K562 (cell line): ENCODE measurements at regions not wholly inside any gene's neighbourhood (a gene's known extent, or its start where the extent isn't known, plus 50 kb on each side); places are given as distances from the start of the nearest gene placed in this dataset.
A peak's percentile ranks its signal among the peaks of the same experiment; 100 is the strongest.
"Not testable (repeated sequence)": the region's sequence is repeated elsewhere in the genome, so short reads cannot be mapped to it uniquely, and the experiment has no call there.

Source experiments
- ATAC-seq: fragments of 200-7000 bp; cut with Tn5 transposase; 3 replicates; pipeline ENCODE4 v1.9.1; 2020; ENCODE audit warnings: moderate library complexity
- BruUV-seq: library from RNA; stranded (reverse); fragments of 400-500 nt; replicated peaks from 2 replicates; lab custom pipeline; 2021; lab: Mats Ljungman, UMichigan
- CTCF ChIA-PET: fragments of 300-600 bp; formaldehyde crosslinking; extraction: SDS; loops from one replicate; lab custom pipeline; 2021; ENCODE audit warnings: low intra/inter-chr PET ratio; lab: Yijun Ruan, JAX
- POLR2A ChIA-PET: fragments of 300-600, 350-650 bp; sonication (Branson Sonifier 250); formaldehyde crosslinking; extraction: SDS; loops from one replicate; lab custom pipeline; 2021; ENCODE audit warnings: antibody characterized with exemption, inconsistent platforms; lab: Yijun Ruan, JAX
- DNase-seq, 4 experiments: peaks; one replicate each; pipeline versions ENCODE4 v3.0.0 to v3.0.0-alpha.2; 2011 to 2018; ENCODE audit warnings: low spot score in 3 of 4, mixed read lengths in 3 of 4; ENCODE audit errors: extremely low read depth in 1 of 4
- FAIRE-seq: peaks from 2 replicates; lab custom pipeline; 2011; peaks lifted over from hg19 to GRCh38; lab: Jason Lieb, UNC
- H2AFZ ChIP-seq: 2 replicates; pipeline ENCODE4 v1.6.0; 2011; ENCODE audit warnings: low read depth, low read length, control low read depth, inconsistent platforms
- H3K27ac ChIP-seq: fragments of 200-600 bp; 3 replicates; pipeline ENCODE4 v1.8.0; 2011; ENCODE audit warnings: low read depth, mild to moderate bottlenecking, control low read depth, inconsistent platforms, low read length, moderate library complexity, mixed read lengths; ENCODE audit errors: extremely low read depth
- H3K27me3 ChIP-seq, 2 experiments: fragments of 300-600 bp in 1 of 2; 2 replicates in 1 of 2; 3 replicates in 1 of 2; pipeline versions ENCODE4 v1.6.0 to v1.8.0; 2011; ENCODE audit warnings: inconsistent platforms in 2 of 2, low read length in 2 of 2, mild to moderate bottlenecking in 1 of 2, mixed read lengths in 1 of 2, moderate library complexity in 1 of 2; ENCODE audit not compliant: control insufficient read depth in 2 of 2, insufficient read depth in 2 of 2
- H3K36me3 ChIP-seq: fragments of 300-600 bp; 3 replicates; pipeline ENCODE4 v1.8.0; 2011; ENCODE audit warnings: mild to moderate bottlenecking, low read length, inconsistent platforms; ENCODE audit not compliant: control insufficient read depth, insufficient read depth
- H3K4me1 ChIP-seq, 2 experiments: fragments of 200-600 bp in 1 of 2; replicated peaks in 1 of 2; 2 replicates in 1 of 2; 3 replicates in 1 of 2; pipeline versions ENCODE4 v1.5.1 to v1.8.0; 2011; ENCODE audit warnings: inconsistent platforms in 2 of 2, low read length in 2 of 2, mild to moderate bottlenecking in 1 of 2, mixed read lengths in 1 of 2, moderate library complexity in 1 of 2; ENCODE audit not compliant: control insufficient read depth in 2 of 2, insufficient read depth in 2 of 2
- H3K4me2 ChIP-seq: 2 replicates; pipeline ENCODE4 v1.6.1; 2011; ENCODE audit warnings: low read length, control low read depth, inconsistent platforms, mixed read lengths; ENCODE audit not compliant: insufficient read depth
- H3K4me3 ChIP-seq: fragments of 200-600 bp; sonication (generic), shearing (Covaris generic); 2 replicates; pipeline ENCODE4 v1.5.1; 2016; ENCODE audit warnings: control low read depth, inconsistent platforms
- H3K79me2 ChIP-seq: fragments of 200-600 bp; 3 replicates; pipeline ENCODE4 v1.8.0; 2011; ENCODE audit warnings: low read length, inconsistent platforms; ENCODE audit not compliant: control insufficient read depth, insufficient read depth
- H3K9ac ChIP-seq, 2 experiments: 2 replicates each; pipeline versions ENCODE4 v1.6.0 to v1.6.1; 2011; ENCODE audit warnings: low read depth in 2 of 2, low read length in 2 of 2, control low read depth in 1 of 2, inconsistent platforms in 1 of 2, mild to moderate bottlenecking in 1 of 2, mixed read lengths in 1 of 2; ENCODE audit not compliant: insufficient read depth in 1 of 2
- H3K9me1 ChIP-seq: one replicate; pipeline ENCODE4 v1.6.0; 2011; ENCODE audit warnings: inconsistent platforms, mild to moderate bottlenecking, low read length, moderate library complexity; ENCODE audit not compliant: control insufficient read depth, insufficient read depth
- H3K9me3 ChIP-seq: replicated peaks from 2 replicates; pipeline ENCODE4 v1.5.1; 2011; ENCODE audit warnings: low read depth, low read length, inconsistent platforms; ENCODE audit not compliant: control insufficient read depth, insufficient read depth
- H4K20me1 ChIP-seq: replicated peaks from 2 replicates; pipeline ENCODE4 v1.6.1; 2011; ENCODE audit warnings: low read length, inconsistent platforms, mixed read lengths; ENCODE audit not compliant: control insufficient read depth, insufficient read depth
- ARID1B ChIP-seq: fragments of 450-650 bp; IDR thresholded peaks from 2 replicates; pipeline ENCODE4 v1.6.1; 2016; ENCODE audit warnings: antibody characterized with exemption, mild to moderate bottlenecking, inconsistent platforms
- CBFA2T3 ChIP-seq: fragments of 450-650 bp; IDR thresholded peaks from 2 replicates; pipeline ENCODE4 v1.6.1; 2017
- NR2C1 ChIP-seq, 2 experiments: fragments of 450-650 bp; IDR thresholded peaks; 2 replicates each; pipeline ENCODE4 v1.6.1; 2017; ENCODE audit warnings: mild to moderate bottlenecking in 2 of 2, antibody characterized with exemption in 1 of 2, inconsistent platforms in 1 of 2, missing compliant biosample characterization in 1 of 2, missing genetic modification characterization in 1 of 2
- TAL1 ChIP-seq: fragments of 450-650 bp; IDR thresholded peaks from 2 replicates; pipeline ENCODE4 v1.6.1; 2016; ENCODE audit warnings: mild to moderate bottlenecking
- WGBS: fragments of 100-300 bp; shearing (Covaris generic); methylation state at CpG from one replicate; pipeline ENCODE4 v1.1.6; 2016; ENCODE audit warnings: low coverage, mixed read lengths; ENCODE audit not compliant: insufficient coverage; ENCODE audit errors: missing lambda C conversion rate; 5-methylcytosine and 5-hydroxymethylcytosine counted together
- in situ Hi-C: fragments of 300-500 bp; cut with MboI; formaldehyde crosslinking; loops from 4 replicates; pipeline ENCODE4 v1.15.0; 2018; ENCODE audit warnings: inconsistent platforms, mixed read lengths
- intact Hi-C: fragments of 100-400 bp; cut with micrococcal nuclease; formaldehyde crosslinking; loops from 2 replicates; pipeline ENCODE4 v1.14.2; 2022

GRCh38 chr1:221966888-221967287 lies 225.0 kb upstream of the DUSP10 start:
- H3K27me3 ChIP-seq, in situ Hi-C loops, H3K9me1 ChIP-seq, H3K4me2 ChIP-seq, H4K20me1 ChIP-seq, FAIRE-seq, H3K4me1 ChIP-seq, H3K9me3 ChIP-seq, ATAC-seq, H3K79me2 ChIP-seq: not testable (repeated sequence)
- CTCF ChIA-PET: interaction anchor here (0.6 kb wide), 1 partner anchor 42 kb away, joined by 3 read pairs; no protein-coding TSS in a partner anchor
- WGBS: 5% methylated on average over 7 of the region's 7 CpGs
- TF ChIP-seq ARID1B (peak; percentile 51), CBFA2T3 (peak; percentile 51), TAL1 (peak; percentile 40; the same call in 1 of the 2 replicates), NR2C1 (IDR thresholded peaks at IDR 0.05) (peak; percentile 44; the same call in 1 of the 2 replicates), NR2C1 (tag; IDR thresholded peaks at IDR 0.05) (peak; percentile 68)
- TF ChIP-seq, all 486 proteins: peak for 4; not testable (repeated sequence) for 482
- DNase-seq, H3K36me3 ChIP-seq, intact Hi-C loops, POLR2A ChIA-PET, H2AFZ ChIP-seq, H3K4me3 ChIP-seq, H3K27ac ChIP-seq, BruUV-seq, H3K9ac ChIP-seq: not testable (repeated sequence)

- H3K4me3 ChIP-seq, H3K36me3 ChIP-seq, in situ Hi-C loops, H3K9ac ChIP-seq, H3K27me3 ChIP-seq, H3K9me3 ChIP-seq, ATAC-seq, H3K4me2 ChIP-seq, BruUV-seq, H3K4me1 ChIP-seq, H3K27ac ChIP-seq, POLR2A ChIA-PET, DNase-seq, H3K79me2 ChIP-seq, H2AFZ ChIP-seq, H4K20me1 ChIP-seq, H3K9me1 ChIP-seq, CTCF ChIA-PET, intact Hi-C loops, FAIRE-seq: not testable (repeated sequence)
- WGBS: 27% methylated on average over 5 of the region's 6 CpGs
Measured at GRCh38 chr1:221965891-221966290, 224.0 kb upstream of the DUSP10 start.
